Tibial nerve (tissue), 4 donors: ENCODE measurements at regions not wholly inside any gene's neighbourhood (a gene's known extent, or its start where the extent isn't known, plus 50 kb on each side); places are given as distances from the start of the nearest gene placed in this dataset.

Source experiments
- CTCF ChIP-seq, 5 experiments: fragments of 200-600 bp in 3 of 5; fragments of 450-650 bp in 2 of 5; sonication (generic) in 3 of 5; IDR thresholded peaks; one replicate each; pipeline ENCODE4 v1.5.1; 2016 to 2019; ENCODE audit warnings: antibody characterized with exemption in 5 of 5, mild to moderate bottlenecking in 3 of 5, moderate library complexity in 2 of 5
- EP300 ChIP-seq, 2 donors: sonication (generic); formaldehyde crosslinking; IDR thresholded peaks; one replicate each; pipeline ENCODE4 v1.6.1; 2017; ENCODE audit warnings: antibody characterized with exemption in 2 of 2, mild to moderate bottlenecking in 1 of 2
- POLR2A ChIP-seq, 2 donors: fragments of 450-650 bp; IDR thresholded peaks; one replicate each; pipeline ENCODE4 v1.6.1; 2017; ENCODE audit warnings: antibody characterized with exemption in 2 of 2, mild to moderate bottlenecking in 2 of 2, moderate library complexity in 2 of 2

GRCh38 chr5:8135742-8136141 is 266.8 kb downstream of the MTRR start:
- TF ChIP-seq CTCF (IDR thresholded peaks at IDR 0.05): no peak
- no peak for TF ChIP-seq EP300 (IDR thresholded peaks at IDR 0.05)
- no peak for TF ChIP-seq POLR2A (IDR thresholded peaks at IDR 0.05)
